TTC549 (cell line): ENCODE measurements at regions not wholly inside any gene's neighbourhood (a gene's known extent, or its start where the extent isn't known, plus 50 kb on each side); places are given as distances from the start of the nearest gene placed in this dataset.

Experiments used
- FAIRE-seq: peaks from 2 replicates; lab custom pipeline; 2012; peaks lifted over from hg19 to GRCh38; lab: Jason Lieb, UNC

GRCh38 chr3:27943106-27943505, 221.0 kb upstream of the EOMES start:
- no peak for FAIRE-seq

GRCh38 chr3:27945229-27945628, 223.1 kb upstream of the EOMES start:
- no peak for FAIRE-seq

GRCh38 chr3:27960133-27960532, 238.0 kb upstream of the EOMES start:
- FAIRE-seq = no peak

GRCh38 chr3:27963519-27963918, 241.4 kb upstream of the EOMES start:
- FAIRE-seq = no peak

- FAIRE-seq = no peak
Measured at GRCh38 chr3:27971600-27971999, 249.5 kb upstream of the EOMES start.

GRCh38 chr3:27976933-27977332, 254.8 kb upstream of the EOMES start:
- no peak for FAIRE-seq

- no peak for FAIRE-seq
Measured at GRCh38 chr3:27978440-27978839, 256.3 kb upstream of the EOMES start.

- no peak for FAIRE-seq
Measured at GRCh38 chr3:27985369-27986035, 255.9 kb upstream of the CMC1 start.

- no peak for FAIRE-seq
Measured at GRCh38 chr3:27986234-27986879, 255.1 kb upstream of the CMC1 start.

GRCh38 chr3:27990324-27990723, 251.1 kb upstream of the CMC1 start:
- FAIRE-seq = no peak

- FAIRE-seq = no peak
Measured at GRCh38 chr3:27990837-27991236, 250.6 kb upstream of the CMC1 start.

- no peak for FAIRE-seq
Measured at GRCh38 chr3:27993051-27993450, 248.4 kb upstream of the CMC1 start.

GRCh38 chr3:28000608-28001007, 240.8 kb upstream of the CMC1 start:
- no peak for FAIRE-seq

- no peak for FAIRE-seq
Measured at GRCh38 chr3:28008235-28008634, 233.2 kb upstream of the CMC1 start.

- FAIRE-seq = no peak
Measured at GRCh38 chr3:28012830-28013229, 228.6 kb upstream of the CMC1 start.

GRCh38 chr3:28013864-28014473, 227.4 kb upstream of the CMC1 start:
- FAIRE-seq = no peak

GRCh38 chr3:28018925-28019718, 222.3 kb upstream of the CMC1 start:
- FAIRE-seq = no peak

- FAIRE-seq = no peak
Measured at GRCh38 chr3:28019740-28020139, 221.7 kb upstream of the CMC1 start.

- FAIRE-seq = no peak
Measured at GRCh38 chr3:28022916-28023315, 218.5 kb upstream of the CMC1 start.

- FAIRE-seq = no peak
Measured at GRCh38 chr3:28028554-28028953, 212.9 kb upstream of the CMC1 start.

- FAIRE-seq = no peak
Measured at GRCh38 chr3:28033059-28033784, 208.2 kb upstream of the CMC1 start.
